Panc1 (cell line): ENCODE measurements at regions not wholly inside any gene's neighbourhood (a gene's known extent, or its start where the extent isn't known, plus 50 kb on each side); places are given as distances from the start of the nearest gene placed in this dataset.

Source experiments
- CTCF ChIP-seq: fragments of 450-650 bp; IDR thresholded peaks from 2 replicates; pipeline ENCODE4 v1.5.1; 2017; ENCODE audit warnings: mild to moderate bottlenecking
- POLR2AphosphoS5 ChIP-seq: IDR thresholded peaks from 2 replicates; pipeline ENCODE4 v1.6.1; 2012; ENCODE audit warnings: mild to moderate bottlenecking, low read depth, low read length, moderate library complexity

GRCh38 chr12:78698747-78699146 is 165.8 kb upstream of the SYT1 start:
- TF ChIP-seq CTCF: no peak
- TF ChIP-seq POLR2AphosphoS5: no peak
